NK-92 (cell line): ENCODE measurements at regions not wholly inside any gene's neighbourhood (a gene's known extent, or its start where the extent isn't known, plus 50 kb on each side); places are given as distances from the start of the nearest gene placed in this dataset.

ENCODE experiments used
- DNase-seq: peaks from one replicate; lab custom pipeline; 2025; ENCODE audit not compliant: unreplicated experiment; lab: John Stamatoyannopoulos, UW

DNA sequence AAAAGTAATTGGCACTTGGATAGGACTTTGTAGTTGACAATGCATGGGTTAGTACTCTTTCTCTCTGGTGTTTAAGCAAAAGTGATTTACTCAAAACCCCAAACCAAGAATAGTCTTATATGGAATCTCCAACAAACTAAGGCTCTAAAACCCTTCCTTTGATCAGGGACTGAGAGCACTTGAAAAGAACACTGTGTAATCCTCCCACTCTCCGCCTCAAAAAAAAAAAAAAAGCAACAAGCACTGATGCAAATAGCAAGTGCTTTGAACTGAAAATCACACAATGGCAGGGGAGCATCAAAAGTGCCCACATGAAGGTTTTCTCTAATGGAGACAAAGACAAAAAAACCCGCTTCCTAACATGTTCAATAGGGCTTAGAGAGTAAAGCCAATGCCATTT is 467.9 kb upstream of the AUTS2 start:
- DNase-seq, result no peak

DNA sequence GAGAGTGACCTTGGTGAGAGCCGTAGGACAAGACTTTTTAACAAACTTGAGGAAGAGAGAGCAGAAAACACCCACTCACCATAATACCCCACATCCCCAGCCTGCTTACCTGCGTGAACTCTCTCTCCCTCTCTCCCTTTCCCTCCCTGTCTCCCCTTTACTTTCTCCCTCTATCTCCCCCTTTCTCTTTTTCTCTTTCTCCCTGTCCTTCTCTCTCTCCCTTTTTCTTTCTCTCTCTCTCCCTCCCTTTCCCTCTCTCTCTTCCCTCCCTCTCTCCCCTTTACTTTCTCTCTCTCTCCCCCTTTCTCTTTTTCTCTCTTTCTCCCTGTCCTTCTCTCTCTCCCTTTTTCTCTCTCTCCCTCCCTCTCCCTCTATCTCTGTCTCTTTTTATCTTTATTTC is 464.0 kb upstream of the AUTS2 start:
- DNase-seq, result no peak

DNA sequence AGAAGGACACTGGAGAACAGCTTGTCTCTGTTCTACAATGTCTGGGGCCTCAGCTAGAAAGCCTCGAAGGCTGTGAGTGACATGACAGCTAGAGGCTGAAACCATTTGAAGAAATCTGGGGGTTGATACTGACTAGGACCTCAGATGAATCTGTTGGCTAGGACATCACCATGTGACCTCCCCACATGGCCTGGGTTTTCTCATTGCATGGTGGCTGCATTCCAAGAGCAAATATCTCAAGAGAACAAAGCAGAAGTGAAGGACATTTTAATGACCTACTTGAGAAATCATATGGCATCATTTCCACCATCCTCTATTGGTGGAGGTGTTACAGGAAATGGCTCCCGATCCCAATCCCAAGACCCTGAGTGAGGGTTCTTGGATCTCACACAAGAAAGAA is 450.6 kb upstream of the AUTS2 start:
- no peak for DNase-seq

DNA sequence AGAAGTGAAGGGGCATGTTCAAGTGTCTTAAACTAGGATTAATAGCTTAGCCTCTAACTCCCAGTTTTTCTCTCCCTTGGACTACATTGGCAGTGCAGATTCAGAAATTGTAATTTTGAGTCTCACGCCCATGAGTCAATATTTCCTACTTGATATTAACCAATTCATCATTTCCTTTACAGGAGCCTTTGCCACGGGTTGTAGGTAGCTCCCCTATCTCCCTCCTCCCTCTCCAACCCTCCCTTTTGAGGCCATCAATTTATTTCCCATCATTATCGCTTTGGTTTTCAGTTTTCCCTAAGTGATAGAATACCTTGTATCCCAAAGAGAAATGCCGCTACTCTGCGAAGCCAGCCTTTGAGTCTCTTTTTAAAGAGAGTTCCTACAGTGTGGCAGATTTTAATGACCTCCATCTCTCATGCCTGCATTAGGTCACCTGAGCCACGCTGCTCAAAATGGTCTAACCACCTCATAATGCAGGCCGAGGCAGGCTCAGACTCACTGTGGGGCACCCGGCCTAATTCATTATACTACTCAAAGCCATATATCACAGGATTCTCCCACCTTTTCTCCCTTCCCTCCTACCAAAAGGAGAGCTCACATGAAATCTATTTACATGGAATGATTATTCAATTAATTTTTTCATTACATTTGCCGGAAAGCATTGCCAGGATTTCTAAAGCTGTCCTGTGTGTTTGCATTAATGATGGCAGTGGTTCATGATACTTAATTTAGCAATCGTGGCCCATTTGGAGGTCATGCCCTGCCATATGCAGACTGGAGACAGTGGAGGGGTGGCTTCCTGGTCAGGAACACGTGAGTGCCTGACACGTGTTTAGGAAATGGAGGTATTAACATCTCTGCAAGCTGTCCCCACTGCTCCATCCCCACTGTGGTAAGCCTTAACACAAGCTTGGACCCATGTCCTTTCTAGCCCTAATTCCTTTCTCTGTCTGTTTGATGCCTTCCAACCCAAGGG is 448.2 kb upstream of the AUTS2 start:
- no peak for DNase-seq

DNA sequence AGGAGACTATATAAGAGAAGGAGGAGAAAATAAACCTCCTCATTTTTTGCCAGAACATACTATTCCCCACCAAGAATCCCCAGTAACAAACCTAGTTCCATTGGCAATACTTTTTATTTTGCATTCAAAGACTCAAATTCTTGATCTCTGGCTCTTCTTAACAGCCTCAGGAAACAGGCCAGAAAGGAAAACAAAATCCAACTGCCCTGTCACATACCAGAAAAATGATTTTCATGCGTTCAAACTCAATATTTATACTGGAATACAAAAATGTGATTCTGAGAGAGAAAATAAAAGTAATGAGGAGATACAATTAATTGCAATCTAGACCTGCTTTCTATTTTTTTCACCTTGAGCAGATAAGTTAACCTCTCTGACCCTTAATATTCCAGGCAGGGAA is 435.9 kb upstream of the AUTS2 start:
- DNase-seq, result no peak

DNA sequence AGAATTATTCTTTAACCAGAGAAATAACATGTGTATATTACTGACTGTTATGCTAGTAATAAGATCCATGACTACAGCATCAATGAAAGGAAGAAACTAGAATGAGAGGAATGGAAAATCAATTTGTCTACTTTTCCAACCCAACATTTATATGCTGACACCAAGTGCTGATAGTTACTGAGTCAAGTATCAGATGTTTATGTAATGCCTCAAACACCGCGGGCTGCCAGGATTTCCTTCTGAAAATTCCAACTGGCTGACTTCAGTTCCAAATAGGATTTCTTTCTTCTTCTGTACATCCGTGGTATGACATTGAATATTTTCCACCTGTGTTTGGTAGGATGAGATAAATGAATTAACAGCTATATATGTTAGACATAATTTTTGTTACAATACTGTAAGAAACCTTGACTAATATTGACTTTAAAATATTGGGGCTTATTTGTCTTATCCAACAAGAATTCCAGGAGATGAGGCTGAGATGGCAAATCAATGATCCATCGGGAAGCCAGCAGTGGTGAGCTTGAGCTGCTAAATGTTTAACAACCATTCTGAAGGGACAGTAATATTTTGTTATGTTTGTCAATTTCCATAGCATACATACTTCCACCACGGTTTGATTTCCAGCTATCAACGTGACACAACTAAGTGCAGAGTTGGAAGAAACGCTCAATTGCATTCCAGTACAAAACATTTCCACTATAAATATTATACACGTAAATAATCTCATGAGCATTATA is 435.2 kb upstream of the AUTS2 start:
- DNase-seq, result no peak

DNA sequence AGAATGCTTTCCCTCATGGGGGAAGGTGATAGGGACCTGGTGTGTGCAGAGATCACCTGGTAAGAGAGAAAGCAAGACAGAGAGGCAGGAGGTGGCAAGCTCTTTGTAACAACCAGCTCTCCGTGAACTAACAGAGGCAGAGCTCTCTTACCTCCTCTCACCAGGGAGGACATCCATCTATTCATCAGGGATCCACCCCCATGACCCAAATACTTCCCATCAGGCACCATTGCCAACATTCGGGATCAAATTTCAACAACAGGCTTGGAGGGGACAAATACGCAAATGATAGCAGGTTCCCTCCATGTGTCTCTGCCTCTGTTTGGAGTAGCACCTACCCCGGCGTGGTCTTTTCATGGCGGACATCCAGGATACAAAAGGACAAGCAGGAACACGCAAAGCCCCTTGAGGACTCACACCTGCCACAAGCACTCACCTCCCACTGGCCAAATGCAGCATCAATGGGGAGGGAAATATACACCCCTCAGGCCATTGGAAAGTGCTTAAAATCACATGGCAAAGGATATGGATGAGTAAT is 431.2 kb upstream of the AUTS2 start:
- DNase-seq, result no peak

DNA sequence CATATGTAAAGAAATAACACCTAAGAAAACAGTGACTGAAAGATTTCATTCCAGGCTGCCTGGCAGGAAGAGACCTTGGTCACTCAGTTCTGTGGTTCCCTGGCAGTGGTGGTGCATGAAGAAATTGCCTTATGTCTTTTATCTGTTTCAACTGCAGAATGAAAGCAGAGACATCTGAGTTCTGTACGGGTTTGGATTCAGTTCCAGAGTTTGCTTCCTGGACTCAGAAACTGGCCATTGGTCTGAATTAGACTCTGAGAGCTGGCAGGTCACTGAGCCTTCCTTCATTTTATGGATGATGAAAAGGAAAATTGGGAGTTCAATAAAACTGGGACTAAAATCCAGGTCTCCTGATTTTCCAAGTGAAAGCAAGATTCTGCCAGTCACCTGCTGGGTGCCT is 428.9 kb upstream of the AUTS2 start:
- no peak for DNase-seq

DNA sequence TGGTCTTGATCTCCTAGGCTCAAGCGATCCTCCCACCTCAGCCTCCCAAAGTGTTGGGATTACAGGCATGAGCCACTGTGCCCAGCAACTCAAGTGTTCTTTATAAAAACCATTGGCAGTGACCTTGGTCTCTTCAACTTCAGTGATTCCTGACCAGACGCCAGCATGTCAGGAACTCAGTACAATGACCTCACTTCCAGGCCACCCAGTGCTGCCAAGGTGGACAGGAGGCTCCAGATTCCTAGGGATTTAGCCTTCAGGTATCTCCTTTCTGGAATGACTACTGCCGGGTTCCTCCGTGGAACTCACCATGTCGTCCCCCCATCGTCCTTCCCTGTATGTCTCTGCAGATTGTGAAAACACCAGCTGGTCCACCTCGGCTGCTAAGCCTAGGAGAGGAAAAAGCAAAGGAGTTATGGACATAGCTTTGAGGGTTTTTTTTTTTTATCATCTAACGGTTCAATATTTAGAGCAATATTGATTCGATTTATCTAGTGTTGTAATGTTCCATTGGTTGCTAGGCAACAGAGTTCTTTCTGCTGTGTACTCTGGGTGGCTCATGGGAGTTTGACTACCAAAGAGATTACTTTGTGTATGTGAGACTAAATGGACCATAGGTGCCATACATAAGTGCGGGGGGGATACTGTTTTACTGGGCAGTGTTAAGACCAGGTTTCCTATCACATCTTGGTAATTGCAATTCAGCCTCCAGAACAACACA is 425.8 kb upstream of the AUTS2 start:
- no peak for DNase-seq

DNA sequence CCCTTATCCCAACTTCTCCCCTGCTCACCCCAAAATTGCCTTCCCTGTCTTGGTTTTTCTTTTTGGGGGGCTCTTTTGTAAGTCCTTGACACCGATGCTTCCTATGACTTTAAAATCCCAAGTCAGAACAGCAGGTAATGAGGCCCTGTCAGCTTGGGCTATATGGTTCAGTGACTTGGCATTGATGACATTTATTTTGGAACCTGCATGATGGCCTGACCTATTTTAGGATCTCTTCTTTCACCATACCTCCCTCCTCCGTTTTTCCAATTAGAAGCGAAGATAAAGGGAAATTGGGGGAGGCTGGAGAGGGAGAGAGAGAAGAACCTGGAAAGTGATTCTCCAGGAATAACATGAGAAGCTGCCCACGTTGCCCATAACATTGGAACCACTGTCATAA is 424.9 kb upstream of the AUTS2 start:
- no peak for DNase-seq

DNA sequence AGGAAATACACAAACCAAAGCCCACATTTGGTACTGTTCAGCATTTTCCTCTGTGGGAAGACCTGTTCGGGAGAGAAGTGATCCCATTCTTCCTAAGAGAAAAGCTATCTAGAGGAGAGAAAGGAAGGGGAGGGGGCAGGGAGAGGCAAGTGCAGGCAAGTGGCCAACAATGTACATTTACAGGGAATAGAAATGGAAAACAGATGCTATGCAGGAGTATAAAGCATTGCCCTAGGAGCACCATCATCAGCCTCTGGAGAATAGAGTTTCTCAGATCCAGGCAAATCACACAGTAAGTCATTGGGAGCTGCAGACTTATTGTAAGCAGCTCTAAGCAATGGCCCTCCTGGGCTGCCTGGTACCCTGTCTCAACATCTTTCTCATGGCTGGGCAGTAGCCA is 424.4 kb upstream of the AUTS2 start:
- no peak for DNase-seq

DNA sequence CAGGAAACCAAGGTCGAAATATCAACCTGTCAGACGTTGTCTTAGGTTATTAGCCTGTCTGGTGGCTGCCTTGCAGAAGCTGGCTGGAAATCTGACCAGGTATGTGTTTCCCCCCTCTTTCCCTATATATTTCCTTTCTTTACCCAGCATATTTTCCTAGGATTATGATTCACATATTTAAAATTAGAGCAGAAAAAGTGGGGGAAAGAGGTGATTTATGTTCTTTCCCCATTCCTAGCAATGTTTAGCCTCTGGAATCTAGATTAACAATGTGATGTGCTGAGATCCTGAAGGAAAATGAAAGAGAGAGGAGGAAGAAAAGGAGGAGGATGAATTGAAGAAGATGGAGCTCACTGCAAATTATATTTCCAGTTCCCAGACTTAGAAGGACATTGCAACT is 421.4 kb upstream of the AUTS2 start:
- no peak for DNase-seq

DNA sequence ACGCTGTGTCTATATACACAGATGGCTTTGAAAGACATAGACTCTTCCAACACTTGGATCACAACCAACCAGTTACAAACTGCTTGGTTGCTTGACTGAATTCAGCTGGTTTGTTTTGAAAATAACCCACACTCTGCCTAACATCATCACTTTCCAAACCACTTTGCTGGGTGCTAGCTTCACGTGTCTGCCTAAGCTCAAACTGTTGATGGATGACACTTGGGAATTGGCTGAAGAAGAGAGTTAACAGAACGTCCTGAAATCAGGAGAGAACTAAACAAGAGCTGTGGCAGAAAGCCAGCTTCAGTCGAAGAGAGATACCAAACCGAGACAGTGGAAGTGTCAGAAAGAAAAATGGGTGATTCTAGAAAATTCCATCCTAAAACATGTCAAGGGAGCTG is 420.8 kb upstream of the AUTS2 start:
- no peak for DNase-seq

DNA sequence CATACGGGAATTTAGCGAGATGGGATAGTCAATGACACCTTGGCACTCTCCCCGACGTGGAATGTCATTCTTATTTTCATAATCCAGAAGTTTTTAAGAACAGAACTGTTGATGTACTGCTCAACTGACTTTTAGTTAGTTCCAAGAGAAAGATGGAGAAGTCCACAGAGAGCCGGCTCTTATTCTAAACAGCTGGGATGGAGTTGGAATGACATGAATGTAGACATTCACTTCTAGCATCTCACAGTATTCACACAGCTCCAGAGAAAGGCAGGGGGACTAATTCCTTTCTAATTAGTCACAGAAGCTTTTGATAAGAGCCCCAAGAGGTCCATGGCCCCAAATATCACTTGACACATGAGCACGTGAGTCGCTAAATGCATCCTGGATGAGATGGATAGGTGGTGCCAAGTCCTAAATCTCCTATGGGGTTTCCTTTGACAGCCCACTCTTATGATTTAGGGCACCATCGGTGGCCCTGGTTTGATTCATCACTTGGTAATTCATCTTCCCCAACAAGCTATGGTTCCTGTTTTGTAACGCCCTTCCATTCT is 420.3 kb upstream of the AUTS2 start:
- DNase-seq, result no peak

DNA sequence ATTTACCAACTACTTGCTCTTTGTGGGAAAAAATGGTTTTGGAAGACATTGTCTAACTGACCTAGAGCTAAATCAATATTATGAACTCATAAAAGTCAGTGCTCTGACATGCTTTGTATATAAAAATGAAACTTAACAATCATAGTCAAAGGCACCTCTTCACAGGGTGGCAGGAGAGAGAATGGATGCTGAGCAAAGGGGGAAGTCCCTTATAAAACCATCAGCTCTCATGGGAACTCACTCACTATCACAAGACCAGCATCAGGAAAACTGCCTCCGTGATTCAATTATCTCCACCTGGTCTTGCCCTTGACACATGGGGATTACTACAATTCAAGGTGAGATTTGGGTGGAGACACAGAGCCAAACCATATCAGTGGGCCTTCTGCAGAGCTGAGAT is 417.6 kb upstream of the AUTS2 start:
- DNase-seq, result no peak

DNA sequence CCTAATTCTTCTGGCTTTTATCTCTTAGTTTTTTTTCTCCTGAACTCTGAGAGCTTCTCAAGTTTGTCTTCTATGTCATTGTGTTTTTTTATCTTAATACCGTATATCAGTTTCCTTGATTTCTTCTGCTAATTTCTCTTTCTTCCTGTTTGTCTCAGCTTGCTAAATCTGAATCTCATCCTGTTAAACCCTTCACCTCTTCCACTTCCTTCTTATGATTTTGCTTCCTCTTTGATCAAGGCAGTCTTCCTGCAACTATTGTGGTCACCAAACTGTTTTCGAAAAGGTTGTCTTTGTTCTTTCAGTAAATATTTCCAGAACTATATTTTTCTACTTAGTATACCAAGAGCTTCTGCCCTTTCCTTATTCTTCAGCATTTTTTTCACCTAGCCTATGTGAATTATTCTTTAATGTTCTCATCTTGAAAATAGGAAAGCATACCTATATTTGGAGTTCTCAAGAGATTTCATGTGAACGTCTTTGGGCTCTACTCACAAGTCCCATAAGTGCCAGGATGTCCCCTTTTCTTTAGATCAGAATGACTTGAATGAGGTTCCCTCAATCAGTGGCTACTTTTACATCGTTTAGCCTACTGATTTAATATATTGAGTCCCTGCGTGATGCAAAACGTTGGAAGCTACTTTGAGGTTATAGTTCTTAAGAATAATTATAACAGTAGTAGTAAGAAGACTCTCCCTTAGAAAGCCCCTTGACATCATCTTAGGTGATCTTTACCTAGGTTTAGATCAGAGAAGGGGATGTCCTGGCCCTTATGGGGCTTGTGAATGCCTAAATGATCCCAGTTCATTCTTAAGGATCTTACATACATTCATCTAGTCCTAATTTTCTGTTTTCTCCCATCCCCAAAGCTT is 415.4 kb upstream of the AUTS2 start:
- DNase-seq, result no peak

DNA sequence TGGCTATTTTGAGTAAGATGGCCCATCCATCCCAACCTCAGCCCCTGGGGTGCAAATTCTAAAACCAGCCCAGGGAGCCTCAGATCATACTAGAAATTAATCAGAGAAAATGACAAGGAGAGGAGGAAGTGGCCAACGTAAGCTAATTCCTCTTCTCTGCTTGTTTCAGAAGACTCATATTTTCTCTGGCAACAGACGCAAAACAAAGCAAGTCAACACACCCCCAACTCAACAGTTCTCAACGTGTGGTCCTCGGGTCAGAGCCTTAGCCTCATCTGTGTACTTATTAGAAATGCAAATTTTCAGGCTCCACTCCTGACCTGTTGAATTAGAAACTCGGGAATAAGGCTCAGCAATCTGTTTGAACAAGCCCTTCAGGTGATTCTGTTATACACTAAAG is 413.9 kb upstream of the AUTS2 start:
- no peak for DNase-seq

DNA sequence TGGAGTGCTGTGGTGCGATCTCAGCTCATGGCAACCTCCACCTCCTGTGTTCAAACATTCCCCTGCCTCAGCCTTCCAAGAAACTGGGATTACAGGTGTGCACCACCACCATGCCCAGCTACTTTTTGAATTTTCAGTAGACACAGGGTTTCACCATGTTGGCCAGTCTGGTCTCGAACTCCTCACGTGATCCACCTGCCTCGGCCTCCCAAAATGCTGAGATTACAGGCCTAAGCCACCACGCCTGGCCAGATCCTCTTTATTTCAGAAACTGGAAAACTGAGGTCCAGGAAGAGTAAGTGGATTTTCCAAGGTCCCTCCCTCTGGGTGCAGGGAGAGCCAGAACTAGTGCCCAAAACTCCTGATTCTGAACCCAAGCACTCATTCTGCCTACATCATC is 413.1 kb upstream of the AUTS2 start:
- DNase-seq, result no peak

DNA sequence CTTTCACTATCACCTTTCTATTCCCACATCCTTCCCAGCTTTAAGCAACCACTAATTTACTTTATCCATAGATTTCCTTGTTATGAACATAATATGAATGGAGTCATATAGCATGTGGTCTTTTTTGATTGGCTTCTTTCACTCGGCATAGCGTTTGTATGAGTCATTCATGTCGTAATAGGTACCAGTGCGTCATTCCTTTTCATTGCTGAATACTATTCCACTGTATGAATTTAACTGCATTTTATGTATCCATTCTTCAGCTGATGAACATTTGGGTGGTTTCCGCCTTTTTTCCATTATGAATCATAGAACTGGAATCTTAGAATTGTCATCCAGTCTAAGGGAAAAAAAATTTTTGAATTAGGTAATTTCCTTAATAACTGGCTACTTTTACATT is 411.3 kb upstream of the AUTS2 start:
- no peak for DNase-seq

DNA sequence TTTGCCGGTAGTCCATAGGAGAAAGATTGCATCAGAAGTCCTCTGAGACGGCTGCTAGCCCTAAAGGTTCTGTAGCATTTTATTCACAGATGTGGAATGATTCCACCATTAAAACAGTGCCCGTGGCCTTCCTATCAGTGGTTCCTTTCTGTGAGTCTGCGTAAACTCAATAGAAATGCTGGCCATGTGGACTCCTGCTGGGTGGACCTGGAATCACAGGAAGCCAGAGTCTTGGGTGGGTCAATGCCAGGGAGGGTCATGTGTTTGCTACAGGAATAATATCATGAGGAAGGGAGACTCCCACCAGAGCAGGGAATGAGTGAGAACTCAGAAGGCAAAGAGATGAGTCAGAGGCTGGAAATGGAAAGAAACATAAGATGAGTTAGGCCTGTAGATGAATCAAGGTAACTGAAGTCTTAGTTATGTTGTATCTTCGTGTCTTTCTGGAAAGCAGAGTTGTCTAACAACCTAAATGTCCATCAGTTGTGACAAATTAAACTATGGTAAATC is 410.4 kb upstream of the AUTS2 start:
- DNase-seq, result no peak
